AG09309 (cell line): ENCODE measurements at regions not wholly inside any gene's neighbourhood (a gene's known extent, or its start where the extent isn't known, plus 50 kb on each side); places are given as distances from the start of the nearest gene placed in this dataset.

Source experiments
- DNase-seq: peaks from one replicate; pipeline ENCODE4 v3.0.0-alpha.2; 2010; ENCODE audit warnings: low read depth
- H3K4me3 ChIP-seq: 2 replicates; pipeline ENCODE4 v1.5.1; 2011; ENCODE audit warnings: mild to moderate bottlenecking, low read depth, low read length, moderate library complexity; ENCODE audit not compliant: control insufficient read depth
- TF ChIP-seq, protein P1 (sequence below): IDR thresholded peaks from 2 replicates; pipeline ENCODE4 v1.5.1; 2011; ENCODE audit warnings: mild to moderate bottlenecking, low read depth, low read length, inconsistent platforms; ENCODE audit not compliant: insufficient read depth, control insufficient read depth; ENCODE audit errors: missing control alignments

DNA sequence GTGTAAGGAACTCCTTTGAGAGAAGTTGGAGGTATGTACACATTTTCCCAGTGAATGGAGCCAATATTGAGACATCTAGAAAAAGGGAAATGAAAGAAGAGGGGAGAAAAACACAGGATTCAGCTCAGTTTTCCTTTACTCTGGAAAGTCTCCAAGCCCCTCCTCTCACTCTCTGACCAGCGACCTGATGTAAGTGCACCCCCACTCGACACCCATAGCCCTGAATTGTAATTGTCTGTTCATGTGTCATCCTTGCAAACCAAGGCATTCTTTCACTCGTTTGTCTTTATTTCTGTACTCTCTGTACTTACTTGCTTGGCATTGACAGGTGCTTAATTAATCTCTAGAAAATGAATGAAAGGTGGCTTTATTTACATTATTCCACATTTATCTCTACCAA lies 55.7 kb upstream of the CTAGE1 start:
- TF ChIP-seq, protein P1, sequence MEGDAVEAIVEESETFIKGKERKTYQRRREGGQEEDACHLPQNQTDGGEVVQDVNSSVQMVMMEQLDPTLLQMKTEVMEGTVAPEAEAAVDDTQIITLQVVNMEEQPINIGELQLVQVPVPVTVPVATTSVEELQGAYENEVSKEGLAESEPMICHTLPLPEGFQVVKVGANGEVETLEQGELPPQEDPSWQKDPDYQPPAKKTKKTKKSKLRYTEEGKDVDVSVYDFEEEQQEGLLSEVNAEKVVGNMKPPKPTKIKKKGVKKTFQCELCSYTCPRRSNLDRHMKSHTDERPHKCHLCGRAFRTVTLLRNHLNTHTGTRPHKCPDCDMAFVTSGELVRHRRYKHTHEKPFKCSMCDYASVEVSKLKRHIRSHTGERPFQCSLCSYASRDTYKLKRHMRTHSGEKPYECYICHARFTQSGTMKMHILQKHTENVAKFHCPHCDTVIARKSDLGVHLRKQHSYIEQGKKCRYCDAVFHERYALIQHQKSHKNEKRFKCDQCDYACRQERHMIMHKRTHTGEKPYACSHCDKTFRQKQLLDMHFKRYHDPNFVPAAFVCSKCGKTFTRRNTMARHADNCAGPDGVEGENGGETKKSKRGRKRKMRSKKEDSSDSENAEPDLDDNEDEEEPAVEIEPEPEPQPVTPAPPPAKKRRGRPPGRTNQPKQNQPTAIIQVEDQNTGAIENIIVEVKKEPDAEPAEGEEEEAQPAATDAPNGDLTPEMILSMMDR = no peak
- no peak for DNase-seq
- H3K4me3 ChIP-seq = no peak overlapping the region

DNA sequence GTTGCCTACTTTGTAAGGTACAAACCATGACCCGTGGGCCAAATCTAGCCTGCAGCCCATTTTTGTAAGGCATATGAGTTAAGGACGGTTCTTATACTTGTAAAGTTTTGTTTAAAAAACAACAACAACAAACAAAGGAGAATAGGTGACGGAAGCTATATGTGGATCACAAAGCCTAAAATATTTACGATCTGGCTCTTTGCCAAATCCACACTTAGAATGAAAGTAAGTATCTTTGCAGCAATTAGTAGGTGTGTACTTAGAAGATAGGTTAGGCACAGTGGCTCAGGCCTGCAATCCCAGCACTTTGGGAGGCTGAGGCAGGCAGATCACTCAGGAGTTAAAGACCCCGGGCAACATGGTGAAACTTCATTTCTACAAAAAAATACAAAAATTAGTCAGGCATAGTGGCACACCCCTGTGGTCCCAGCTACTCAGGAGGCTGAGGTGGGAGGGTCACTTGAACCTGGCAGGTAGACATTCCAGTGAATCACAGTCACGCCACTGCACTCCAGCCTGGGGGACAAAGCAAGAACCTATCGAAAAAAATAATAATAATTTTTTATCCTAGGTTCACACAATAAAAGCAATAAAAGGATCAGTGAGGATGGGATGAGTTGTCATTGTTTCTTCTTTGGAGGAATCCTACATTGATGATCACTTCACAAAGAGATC lies 57.8 kb upstream of the CTAGE1 start:
- TF ChIP-seq, protein P1 = no peak
- DNase-seq = no peak
- H3K4me3 ChIP-seq = no peak overlapping the region

DNA sequence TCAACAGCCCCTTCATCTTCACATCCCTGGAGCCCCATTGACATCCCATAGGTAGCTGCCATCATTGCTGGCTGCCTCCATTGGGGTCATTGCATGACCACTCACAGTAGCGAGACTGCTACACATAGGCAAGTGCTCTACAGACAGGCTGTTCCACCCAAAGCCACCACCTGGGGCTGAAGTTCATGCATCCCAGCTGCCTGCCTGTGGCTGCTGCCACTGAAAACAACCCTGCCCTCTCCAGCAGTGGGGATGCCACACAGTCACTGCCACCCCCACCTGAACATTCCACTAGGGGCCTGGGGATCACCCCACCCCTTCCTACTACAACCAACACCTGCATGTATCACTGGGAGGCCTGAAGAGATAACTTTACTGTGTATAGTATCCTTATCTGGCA lies 59.5 kb upstream of the CTAGE1 start:
- no peak overlapping the region for H3K4me3 ChIP-seq
- TF ChIP-seq, protein P1 = no peak
- no peak for DNase-seq

GRCh38 chr18:22482948-22483347 lies 65.2 kb upstream of the CTAGE1 start:
- DNase-seq = no peak
- no peak overlapping the region for H3K4me3 ChIP-seq
- TF ChIP-seq, protein P1 = no peak

- no peak for DNase-seq
- TF ChIP-seq, protein P1 = no peak
These were observed 65.7 kb upstream of the CTAGE1 start for GRCh38 chr18:22483407-22483806.

GRCh38 chr18:22484471-22484870 lies 66.8 kb upstream of the CTAGE1 start:
- TF ChIP-seq, protein P1 = no peak
- DNase-seq = no peak

More at GRCh38 chr18:22483407-22483806, 65.7 kb upstream of the CTAGE1 start:
- no peak overlapping the region for H3K4me3 ChIP-seq

DNA sequence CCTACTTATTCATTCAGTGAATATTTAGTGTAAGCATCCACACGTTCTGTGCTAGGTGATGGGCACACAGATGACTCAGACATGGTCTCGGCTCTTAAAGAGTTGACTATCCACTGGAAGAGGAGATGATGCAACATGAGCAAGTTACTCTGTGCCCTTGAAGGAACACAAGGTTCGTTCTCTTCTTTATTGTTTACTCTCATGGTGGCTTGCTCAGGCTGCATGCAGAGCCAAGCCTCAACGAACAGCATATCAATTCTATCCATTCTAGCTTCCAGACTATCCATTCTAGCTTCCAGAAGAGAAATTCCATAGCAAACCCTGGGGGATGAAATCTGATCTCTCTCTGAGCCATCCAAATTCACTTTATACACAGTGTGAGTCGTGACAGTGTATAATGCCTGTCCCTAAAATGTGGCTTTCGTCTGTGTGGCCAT lies 68.1 kb upstream of the CTAGE1 start:
- no peak overlapping the region for H3K4me3 ChIP-seq
- TF ChIP-seq, protein P1 = no peak
- no peak for DNase-seq

More at GRCh38 chr18:22484471-22484870, 66.8 kb upstream of the CTAGE1 start:
- H3K4me3 ChIP-seq = no peak overlapping the region
